Fibroblast of skin of right quadriceps (primary cell): ENCODE measurements at regions not wholly inside any gene's neighbourhood (a gene's known extent, or its start where the extent isn't known, plus 50 kb on each side); places are given as distances from the start of the nearest gene placed in this dataset.
"Not testable (repeated sequence)": the region's sequence is repeated elsewhere in the genome, so short reads cannot be mapped to it uniquely, and the experiment has no call there.

Experiments
- DNase-seq: peaks from one replicate; pipeline ENCODE4 v3.0.0-alpha.2; 2013

DNA sequence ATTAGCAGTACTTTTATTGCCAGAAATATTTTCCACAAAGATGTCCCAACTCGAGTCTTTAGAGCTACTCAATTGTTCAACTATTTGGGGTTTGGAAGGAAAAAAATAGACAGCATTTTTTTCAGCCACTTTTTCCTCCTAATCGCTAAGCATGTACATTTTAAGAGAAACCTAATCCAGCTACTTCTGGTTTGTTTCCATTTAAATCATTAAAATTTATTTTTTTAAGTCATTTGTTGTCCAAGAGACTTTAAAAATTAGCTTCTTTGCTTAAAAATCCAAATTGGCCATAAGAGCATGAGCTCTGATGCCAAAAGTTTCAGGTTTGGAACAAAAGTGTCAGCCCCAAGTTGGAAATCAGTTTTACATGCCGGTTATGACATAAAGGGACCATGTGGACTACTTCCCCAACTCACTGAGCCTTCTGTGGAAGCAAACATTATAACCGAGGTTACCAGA lies 186.3 kb upstream of the INTU start:
- DNase-seq: peak; percentile 9

DNA sequence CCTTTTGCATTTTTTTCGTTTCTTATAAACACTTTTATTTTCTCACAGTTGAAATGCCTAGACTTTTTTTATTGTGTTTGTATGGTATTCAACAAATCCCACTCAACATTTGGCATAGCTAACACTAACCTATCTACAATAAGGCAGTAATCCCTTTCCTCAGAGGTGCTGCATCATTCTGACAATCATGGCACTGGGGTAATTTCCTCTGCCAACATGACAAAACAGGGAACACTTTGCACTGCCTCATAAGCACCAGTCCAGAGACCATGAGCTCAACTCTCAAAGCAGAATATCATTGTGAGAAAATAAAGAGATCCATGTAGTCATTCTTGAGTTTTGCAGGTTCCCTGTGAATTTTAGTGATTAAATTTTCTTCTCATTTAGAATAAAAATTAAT lies 183.8 kb upstream of the INTU start:
- no peak for DNase-seq

DNA sequence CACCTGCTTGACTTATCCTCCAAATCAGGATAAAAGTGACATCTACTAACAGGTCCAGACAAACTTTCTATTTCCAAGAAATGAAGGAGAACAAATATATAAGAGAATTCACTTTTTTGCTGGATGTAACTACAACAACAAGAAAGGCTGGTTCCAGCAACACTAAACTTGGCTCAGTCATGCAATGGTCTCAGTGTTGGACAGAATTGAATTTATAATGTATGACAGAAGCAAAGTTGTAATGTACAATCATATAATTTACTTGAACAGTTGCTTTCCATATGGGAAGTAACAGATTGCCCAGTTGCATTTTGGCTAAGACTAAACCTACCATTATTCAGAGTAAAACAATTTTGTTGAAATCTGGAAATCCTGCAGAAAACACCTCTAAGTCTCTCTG lies 183.3 kb upstream of the INTU start:
- no peak for DNase-seq

DNA sequence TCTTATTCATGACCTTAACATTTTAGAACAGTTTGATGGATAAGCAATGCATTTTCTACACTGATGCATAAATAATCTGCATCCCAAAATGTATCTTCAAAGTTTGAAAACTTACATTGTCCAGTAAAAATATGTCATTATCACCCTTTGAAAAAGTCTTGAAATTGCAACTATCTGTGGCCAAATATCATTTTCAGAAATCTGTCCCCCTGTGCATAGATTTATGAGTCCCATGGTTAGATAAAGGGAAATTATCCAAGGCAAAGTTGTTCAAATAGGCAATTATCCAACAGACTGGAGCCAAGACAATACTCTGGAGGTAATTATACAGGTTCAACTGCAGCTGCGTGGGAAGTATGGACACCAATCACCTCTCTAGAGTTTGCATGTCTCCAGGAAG lies 182.5 kb upstream of the INTU start:
- DNase-seq: no peak

DNA sequence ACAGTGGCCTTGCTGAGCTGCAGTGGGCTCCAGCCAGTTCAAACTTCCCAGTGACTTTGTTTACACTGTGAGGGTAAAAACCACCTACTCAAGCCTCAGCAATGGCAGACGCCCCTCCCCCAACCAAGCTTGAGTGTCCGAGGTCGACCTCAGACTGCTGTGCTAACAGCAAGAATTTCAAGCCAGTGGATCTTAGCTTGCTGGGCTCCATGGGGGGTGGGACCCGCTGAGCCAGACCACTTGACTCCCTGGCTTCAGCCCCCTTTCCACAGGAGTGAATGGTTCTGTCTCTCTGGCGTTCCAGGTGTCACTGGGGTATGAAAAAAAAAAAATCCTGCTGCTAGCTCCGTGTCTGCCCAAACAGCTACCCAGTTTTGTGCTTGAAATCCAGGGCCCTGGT lies 168.9 kb upstream of the INTU start:
- no peak for DNase-seq

DNA sequence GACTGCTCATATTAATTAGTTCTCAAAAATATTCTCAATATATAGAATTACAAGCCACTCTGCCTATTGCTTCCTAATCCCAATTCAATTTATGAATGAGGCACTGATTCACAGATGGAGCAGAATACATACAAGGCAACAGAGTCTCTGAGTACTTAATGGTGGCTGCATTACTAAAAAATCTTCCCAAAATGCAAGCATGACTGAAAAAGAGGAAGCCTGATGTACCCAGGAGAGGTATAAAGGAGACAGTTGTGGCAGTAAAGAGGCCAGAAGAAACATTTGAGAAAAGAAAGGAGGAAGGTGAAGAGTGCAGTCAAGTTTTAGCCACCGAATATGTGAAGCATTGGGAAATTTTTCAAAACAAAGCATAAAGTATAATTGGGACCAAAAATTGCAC lies 163.2 kb upstream of the INTU start:
- DNase-seq: no peak

DNA sequence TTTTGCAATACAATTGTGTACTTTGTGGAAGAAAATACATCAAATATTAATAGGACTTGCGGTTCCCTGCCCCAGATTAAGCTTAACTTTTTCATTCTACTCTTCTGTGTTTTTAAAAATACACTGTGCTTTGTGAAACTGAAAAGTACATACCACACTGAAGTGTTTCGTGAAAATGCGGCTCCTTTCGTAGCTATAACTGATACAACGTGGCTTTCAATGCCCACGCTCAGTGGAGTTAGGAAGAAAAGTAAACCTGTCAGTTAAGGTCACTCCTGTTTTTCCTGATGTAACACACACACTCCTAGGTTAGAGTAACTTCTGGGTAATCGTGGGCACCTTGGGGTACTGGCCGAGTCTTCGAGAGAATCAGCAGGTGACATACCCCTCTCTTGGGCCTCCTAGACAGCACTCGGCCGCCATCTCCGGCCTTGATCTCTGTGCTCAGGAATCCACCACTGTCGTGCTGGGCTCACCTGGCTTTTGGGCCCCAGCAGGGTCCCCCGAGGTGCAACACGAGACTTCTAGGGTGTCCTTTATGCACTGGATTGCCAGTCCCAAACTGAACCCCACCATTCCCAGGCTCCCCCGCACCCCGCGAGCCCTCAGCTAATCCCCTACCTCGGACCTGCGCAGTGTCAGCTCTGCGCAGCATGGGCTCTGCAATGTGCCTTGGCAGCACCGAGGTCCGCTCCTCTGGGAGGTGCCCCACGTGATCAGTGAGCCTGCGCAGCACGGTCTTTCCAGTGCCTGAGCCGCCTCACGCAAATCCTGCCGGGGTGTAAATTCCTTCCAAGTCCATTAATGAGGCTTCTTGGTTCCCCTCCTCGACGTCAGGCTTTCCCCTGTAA lies 162.6 kb upstream of the INTU start:
- DNase-seq: no peak

DNA sequence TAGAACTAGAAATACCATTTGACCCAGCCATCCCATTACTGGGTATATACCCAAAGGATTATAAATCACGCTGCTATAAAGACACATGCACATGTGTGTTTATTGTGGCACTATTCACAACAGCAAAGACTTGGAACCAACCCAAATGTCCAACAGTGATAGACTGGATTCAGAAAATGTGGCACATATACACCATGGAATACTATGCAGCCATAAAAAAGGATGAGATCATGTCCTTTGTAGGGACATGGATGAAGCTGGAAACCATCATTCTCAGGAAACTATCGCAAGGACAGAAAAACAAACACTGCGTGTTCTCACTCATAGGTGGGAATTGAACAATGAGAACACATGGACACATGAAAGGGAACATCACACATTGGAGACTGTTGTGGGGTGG lies 154.5 kb upstream of the INTU start:
- DNase-seq: not testable (repeated sequence)

DNA sequence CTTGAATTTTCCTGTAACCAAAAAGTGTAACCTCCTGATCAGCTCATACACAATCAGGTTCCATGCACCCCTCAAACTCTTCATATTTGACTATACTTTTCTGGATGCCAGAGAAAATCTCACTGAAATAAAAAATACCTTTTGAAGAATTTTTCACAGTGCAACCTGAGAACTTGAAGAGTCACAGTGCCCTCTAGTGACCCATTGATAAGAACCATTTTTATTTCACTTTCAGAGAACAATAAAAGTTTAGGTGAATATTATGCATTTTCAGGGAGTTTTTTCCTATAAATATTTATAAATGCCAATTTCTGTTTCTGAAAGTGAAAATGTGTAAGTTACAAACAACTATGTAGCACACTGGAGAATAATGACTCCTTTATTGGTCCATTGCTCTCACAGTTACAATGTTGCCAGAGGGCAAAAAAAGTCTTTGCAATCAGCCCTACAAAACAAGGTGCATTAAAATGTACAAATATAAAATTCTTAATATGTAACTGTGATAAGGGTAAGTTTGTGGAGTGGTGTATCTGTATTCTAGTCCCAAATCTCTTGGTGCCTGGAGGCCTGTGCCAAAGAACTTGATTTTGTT lies 153.6 kb upstream of the INTU start:
- DNase-seq: peak; percentile 45

DNA sequence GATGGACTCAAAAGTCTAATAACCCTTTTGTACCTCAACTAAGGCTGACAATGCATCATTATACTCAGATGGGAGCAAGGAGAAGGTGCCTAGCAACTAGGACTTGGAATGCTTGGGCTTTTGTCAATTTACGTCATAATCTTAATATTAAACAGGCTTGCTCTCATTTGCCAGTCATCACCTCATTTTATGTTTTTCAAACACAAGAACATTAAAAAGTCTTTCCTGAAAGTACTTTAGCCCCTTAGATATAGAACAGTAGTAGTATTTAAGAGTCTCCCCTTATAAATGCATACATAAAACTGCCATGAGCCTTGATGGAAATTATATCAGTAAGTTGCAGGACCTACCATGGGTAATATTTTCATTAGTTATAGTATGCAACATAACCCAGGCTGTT lies 150.7 kb upstream of the INTU start:
- DNase-seq: no peak

DNA sequence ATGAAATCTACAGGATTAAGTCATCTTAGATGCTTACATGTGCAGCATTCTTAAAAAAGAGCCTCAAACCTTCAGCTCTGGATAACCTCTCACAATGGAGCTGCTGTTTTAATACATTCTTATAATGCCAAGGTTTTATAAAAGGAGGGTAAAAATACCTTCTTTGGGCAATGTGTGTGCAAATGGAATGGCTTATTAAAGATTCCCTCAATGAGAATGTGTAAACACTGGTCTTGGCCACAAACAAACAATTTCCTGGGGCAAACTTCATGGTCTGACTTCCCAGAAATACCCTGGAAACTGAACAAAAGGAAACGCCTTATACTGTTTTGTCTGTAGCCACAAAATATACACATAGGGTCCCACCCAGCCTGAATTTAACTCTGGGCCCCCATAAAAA lies 148.6 kb upstream of the INTU start:
- no peak for DNase-seq

DNA sequence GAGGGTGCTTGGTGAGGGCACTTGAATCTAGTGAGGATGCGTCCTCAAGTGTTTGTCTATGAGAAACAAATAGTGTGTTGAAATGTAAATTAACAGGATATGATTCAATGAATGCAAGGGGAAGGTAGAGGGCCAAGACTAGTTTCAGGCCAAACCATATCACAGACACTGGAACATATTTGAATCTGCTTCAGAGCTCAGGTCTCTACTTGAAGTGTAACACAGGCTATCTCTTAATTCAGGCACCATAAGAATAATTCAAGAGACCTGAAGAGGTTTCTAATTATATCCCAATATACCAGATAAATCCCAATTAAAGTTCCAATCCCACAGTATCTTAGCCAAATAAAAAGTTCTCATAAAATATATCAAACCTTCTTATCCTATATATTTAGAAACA lies 146.5 kb upstream of the INTU start:
- no peak for DNase-seq

DNA sequence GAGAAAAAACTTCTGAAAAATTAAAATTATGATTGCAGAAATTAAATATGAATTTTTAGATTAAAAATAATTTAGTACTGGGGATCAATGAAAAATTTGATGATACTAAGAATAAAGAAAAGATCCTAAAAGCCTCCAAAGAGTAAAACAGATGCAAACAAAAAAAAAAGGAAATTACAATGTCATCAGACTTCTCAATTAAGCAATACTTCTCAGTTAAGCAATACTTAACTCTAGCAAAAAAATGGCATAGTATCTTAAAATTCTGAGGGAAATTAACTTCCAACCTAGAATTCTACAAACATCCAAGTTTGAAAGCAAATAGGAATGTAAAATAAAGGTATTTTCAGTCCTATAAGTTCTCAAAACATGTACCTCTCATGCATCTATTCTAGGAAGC lies 141.2 kb upstream of the INTU start:
- DNase-seq: no peak

DNA sequence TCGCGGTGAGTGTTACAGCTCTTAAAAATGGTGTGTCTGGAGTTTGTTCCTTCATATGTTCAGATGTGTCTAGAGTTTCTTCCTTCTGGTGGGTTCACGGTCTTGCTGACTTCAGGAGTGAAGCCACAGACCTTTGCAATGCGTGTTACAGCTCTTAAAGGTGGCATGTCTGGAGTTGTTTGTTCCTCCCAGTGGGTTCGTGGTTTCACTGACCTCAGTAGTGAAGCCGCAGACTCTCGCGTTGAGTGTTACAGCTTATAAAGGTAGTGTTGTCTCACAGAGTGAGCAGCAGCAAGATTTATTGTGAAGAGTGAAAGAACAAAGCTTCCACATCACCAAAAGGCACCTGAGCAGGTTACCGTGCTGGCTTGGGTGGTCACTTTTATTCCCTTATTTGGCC lies 135.9 kb upstream of the INTU start:
- not testable (repeated sequence) for DNase-seq

DNA sequence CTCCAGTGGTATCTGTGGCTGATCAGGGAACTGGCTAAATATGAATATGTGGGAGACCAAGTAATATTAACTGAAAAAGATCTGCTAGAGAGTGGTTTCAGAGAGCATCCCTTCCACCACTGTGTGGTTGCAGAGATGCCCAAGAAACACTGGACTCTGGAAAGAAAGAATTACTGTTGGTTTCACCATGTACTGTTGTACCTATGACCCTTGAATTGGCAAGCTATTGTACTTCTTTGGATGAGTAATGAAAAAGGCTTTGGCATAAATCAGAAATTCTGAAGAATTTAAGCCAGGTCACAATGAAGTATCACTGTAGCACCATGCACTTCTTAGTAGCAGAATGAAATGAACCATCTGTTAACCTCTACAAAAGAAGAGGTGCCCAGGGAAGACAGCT lies 134.4 kb upstream of the INTU start:
- no peak for DNase-seq

DNA sequence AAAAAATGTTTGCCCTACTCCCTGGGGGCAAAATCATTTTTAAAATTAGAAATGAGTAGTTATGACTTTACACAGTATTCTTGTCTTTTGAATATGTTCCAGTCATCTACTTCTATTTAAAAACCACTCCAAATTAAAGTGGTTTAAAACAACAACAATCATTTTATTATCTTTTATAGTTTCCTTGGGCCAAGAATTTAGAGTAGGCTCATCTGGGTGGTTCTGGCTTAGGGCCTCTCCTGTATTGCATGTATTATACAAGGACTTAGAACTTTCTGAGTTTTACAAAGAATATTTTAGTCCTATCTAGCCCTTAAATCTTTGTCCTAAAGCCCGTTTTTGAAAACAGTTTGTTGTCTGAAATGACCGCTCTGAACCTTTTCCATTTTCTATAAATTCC lies 132.5 kb upstream of the INTU start:
- no peak for DNase-seq

DNA sequence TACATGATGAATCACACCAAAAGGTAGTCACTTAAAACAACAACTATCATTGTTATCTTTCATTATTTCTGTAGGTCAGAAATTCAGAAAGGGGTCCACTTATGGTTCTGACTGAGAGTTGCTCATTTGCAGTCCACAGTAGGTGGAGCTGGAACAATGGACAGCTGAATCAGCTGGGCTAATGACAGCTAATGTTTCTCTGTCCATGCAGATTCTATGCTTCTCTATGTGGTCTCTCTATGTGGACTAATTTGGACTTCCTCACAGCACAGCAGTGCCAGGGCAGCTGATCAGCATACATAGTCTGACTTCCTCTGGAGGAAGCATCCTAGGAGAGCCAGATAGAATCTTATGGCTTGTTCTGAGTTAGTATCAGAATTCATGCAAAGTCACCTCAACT lies 131.7 kb upstream of the INTU start:
- DNase-seq: peak; percentile 24

DNA sequence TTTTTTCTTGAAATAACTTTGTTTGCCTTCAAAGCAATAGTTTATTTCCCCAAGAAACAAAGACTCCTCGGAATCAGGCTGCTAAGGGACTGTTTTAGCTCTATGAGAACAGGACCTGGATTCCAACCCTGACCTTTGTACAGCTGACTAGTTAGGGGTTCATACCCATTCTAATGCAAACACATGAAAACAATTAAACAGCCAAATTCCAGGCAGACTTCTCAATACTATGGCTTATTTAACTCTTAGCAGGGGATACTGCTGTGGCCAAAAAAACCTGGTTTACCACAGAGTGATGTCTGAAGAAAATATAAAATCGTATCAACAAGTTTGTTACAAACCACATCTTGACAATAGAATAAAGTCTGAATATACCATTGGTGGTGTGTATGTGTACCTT lies 129.6 kb upstream of the INTU start:
- peak; percentile 77 for DNase-seq

DNA sequence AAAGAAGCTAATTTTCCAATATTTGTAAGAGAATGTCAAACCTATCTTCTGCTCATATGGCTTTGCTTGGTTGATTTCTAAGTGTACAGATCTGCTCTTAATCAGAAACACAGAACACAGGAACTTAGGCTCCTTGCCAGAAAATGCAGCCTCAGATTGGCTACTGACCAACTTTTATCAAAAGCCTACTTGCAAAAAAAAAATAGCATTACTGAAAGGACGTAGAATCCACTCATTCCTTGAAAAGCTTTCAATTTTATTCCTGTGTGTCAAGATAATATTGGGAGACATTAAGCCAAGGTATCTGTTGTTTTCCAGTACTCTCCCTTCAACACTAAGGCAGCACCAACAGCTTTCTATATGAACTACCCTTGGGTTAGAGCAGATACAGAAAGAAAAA lies 127.6 kb upstream of the INTU start:
- peak; percentile 91 for DNase-seq

DNA sequence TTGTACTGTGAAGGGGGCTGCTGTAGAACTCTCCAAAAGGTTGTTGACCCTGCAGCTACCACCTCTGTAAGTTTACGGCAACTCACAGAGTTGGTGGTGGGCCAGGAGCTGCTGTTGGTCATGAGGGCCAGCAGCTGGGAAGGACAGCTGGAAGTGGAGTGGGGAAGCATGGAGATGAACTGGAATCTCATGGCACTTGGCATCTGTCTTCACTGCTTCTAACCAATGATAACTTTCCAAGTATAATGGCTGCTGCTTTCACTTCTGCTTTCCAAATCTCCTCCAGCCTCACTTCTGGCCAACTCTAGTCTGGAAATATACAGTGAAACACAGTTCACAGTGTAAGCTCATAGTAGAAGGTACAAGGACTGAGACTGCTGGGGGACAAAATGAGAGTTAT lies 126.5 kb upstream of the INTU start:
- DNase-seq: no peak

DNA sequence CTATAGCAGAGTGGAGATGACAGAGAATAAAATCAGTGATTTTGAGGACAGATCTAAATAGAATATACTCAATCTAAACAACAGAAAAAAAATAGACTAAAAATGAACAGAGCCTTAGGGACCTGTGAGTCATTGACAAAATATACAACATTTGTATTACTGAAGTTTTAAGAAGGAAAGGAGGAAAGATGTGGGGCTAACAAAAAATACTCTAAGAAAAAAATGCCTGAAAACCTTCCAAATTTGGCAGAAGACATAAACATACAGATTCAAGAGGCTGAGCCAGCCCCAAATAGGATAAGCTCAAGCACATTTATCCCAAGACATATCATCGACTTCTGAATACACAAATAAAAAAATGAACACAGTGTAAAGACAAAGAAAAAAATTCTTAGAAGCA lies 123.6 kb upstream of the INTU start:
- DNase-seq: peak; percentile 57

DNA sequence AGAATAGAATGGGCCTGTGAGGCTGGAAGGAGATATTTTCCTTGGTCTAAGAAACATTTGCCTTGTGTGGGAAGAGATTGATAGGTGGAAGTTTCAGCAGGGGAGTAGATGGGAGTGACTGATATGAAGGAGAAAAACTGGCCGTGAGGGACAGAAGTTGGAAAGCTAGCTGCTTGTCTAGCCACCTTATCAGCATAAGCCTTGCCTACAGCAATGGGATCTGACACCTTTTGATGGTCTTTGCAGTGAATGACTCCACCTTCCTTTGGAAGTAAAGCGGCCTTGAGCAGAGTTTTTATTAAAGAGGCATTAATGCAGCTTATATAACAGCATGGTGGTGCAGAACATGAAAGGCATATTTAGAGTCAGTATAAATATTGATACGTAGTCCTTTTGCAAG lies 120.1 kb upstream of the INTU start:
- not testable (repeated sequence) for DNase-seq

DNA sequence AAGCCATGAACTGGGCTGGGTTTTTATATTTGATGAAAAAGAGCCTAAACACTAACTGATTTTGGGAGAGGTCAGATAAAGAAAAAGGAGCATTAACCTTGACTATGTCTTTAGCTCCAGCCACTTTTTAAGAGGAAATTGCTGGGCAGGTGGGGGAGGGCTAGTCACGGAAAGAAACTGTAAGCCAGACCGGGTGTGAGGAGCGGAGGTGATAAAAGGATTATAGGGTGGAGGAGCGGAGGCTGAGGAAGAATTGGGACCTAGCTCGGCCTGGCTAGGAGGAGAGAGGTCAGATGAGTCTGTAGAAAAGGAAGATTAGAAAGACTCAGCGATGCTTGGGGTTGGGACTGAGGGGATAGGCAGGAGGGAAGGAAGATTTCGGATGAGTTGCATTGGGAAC lies 117.5 kb upstream of the INTU start:
- DNase-seq: not testable (repeated sequence)

DNA sequence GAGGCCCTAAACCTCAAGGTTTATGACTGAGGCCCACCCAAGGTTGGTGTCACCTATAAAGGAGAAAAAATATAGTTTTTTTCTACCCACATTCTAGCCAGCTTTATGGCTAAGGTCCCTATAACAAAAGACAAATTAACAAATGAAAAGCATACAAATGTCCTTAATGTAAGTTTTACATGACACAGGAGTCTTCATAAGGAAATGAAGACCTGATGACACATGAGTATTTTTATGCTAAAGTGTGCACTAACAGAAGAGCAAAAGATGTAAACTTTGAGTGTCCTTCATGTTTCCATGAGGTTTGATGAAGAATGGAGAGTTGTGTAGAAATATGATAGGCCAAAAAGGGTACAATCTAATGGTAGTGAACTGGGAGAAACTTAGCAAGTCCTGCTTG lies 114.7 kb upstream of the INTU start:
- no peak for DNase-seq

DNA sequence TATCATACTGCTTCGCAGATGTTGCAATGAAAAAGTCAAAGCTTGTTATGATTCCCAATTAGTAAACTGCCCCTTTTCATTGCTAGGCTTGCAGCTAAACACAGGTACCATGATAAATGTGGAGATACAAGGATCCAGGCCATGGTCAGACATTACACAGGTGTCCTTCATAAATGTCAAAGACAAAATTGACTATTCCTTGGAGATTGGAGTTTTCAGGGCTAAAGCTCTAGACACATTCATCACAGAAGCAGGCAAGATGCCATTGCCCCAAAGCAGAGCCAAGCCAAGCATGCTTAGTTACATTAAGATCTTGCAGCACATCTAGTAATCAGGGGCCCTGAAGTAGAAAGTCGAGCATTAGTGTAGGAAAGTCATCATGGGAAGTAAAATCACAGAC lies 111.3 kb upstream of the INTU start:
- no peak for DNase-seq
